Activated T-cell treated with anti-CD3 and anti-CD28 coated beads, Interleukin-2, amount 50 U/mL, for 48 hours (primary cell): ENCODE measurements at regions not wholly inside any gene's neighbourhood (a gene's known extent, or its start where the extent isn't known, plus 50 kb on each side); places are given as distances from the start of the nearest gene placed in this dataset.
A peak's percentile ranks its signal among the peaks of the same experiment; 100 is the strongest.

ENCODE experiments used
- DNase-seq, 2 experiments: peaks; one replicate each; pipeline ENCODE4 v3.0.0-alpha.2; 2020

DNA sequence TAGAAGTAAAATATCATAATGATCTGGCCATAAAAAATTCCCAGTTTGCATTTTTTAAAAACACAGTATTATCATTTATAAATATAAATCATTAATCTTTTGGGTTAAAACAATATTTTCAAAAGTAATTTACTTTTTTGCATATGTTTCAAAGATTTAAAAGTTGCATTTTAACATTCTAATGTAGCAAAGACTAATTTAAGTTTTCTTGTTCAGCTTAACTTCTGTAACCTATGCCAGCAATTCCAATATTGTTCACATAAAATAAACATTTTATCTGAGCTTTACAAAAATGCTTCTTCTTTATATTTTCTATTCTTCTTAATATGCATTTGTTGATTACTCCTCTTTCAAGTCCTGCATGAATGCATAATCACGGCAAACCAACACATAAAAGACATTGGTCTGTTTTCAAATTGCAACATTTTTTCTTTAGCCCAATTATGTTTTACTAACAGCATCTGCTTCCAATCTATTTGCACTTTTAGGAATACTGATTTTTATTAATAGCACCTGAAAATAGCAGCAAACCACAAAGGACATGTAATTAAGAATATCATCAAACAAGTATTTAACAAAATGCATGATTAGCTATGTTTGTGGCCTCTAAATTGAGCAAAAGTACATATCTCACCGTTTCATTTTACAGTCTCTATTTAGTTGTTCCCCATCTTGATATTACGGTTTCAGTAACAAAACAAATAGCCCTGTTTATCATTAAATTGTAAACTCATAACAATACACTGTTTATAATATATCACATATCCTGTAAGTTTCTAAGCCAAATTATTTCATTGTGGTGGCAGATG is 286.9 kb upstream of the NFE2L3 start:
- no peak for DNase-seq

DNA sequence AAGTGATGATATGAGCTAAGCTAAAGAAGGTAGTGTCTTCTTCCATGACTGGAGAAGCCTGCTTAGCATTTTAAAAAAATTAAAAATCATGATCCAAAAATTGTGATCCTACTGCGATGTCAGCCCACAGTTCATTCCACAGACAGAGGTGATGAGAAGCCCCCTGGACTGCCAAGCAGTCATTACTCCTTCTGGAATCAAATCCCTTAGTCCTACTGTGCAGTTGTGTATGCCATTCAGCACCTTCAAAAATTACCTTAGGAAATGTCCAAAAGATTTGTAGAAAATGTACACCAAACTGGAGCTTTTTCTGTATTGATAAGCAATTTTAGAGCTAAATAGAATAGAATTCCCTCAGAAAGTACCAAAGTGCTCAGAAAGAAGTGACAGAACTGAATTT is 283.5 kb upstream of the NFE2L3 start:
- no peak for DNase-seq

GRCh38 chr7:25870574-25870973 is 281.4 kb upstream of the NFE2L3 start:
- no peak for DNase-seq

DNA sequence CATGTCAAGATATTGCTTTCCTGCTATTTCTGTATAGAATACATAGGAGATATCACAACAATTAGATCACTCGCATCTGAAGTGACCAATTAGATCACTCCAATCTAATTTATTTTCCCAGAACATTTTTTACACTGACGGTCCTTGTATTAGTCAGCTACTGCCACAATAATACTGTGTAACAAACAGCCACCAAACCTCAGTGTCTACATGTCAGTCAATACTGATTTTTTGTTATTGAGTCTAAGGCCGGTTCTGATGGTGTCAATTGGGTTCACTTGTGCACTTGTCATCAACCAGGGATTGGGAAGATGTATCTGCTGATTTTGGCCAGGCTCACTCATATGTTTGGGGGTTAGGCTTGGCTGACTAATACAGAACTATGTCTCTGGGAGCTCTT is 275.9 kb upstream of the NFE2L3 start:
- no peak for DNase-seq

GRCh38 chr7:25877802-25878789 is 273.9 kb upstream of the NFE2L3 start:
- no peak for DNase-seq

DNA sequence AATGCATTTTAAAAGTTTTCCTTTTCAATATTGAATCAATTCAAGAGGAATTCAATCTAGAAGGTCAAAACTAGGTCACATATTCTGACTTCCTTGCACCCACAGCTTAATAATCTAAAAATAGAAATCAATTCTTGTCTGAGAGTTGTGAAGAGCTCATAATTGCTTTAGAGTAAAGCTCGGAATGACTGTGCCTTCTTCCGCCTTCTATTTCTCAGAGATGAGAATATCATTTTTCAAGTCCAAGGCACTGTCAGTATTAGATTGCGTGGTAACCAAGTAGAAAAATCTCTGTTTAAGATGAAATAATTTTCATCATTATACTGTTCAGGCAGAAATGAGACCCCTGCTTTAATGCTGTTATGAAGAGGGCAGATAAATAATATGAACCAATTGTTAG is 272.2 kb upstream of the NFE2L3 start:
- no peak for DNase-seq

- no peak for DNase-seq
These were observed 270.5 kb upstream of the NFE2L3 start for GRCh38 chr7:25881317-25882037.

GRCh38 chr7:25882151-25882773 is 269.7 kb upstream of the NFE2L3 start:
- no peak for DNase-seq

- DNase-seq, result no peak
These were observed 267.7 kb upstream of the NFE2L3 start for GRCh38 chr7:25884265-25884828.

GRCh38 chr7:25885057-25885576 is 266.9 kb upstream of the NFE2L3 start:
- no peak for DNase-seq

- no peak for DNase-seq
These were observed 265.4 kb upstream of the NFE2L3 start for GRCh38 chr7:25886387-25887240.

GRCh38 chr7:25887266-25887665 is 264.7 kb upstream of the NFE2L3 start:
- no peak for DNase-seq

GRCh38 chr7:25887795-25888559 is 264.0 kb upstream of the NFE2L3 start:
- no peak for DNase-seq

DNA sequence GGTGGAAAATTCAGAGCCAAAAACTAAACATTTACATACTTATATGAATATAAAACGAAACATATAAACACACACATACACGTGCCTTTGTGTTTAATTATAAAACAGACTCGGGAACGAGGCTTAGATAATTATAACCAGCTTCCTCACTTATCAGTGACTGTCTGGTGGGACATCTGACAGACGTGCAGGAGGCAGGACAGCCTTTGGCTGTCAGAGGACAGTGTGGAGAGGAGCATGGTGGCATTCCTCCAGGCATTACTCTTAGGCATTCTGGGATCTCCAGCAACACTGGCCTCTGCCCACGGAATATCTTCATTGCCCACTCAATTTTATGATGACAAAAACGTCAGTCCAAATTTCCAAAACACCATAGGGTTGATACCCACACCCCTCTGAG is 262.2 kb upstream of the NFE2L3 start:
- DNase-seq, result no peak

DNA sequence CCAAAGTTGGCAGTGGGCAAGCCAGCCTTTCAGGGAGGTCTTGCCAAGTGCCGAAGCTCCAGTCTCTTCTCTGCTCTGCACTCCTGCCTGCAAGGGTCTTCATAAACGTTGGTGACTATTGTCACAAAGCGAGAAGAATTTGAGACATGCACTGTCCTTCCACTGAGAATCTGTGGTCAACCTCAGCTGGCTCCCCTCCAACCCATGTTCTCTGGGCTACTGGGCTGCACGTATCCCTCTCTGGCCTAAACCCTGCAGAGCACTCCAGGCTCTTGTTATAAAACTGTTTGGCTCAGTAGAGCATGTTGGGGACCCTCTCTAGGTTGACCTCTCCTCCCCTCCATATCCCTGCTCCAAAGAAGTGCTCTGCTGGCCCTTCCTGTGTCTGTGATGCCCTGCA is 260.4 kb upstream of the NFE2L3 start:
- DNase-seq, result no peak

- DNase-seq, result no peak
These were observed 258.6 kb upstream of the NFE2L3 start for GRCh38 chr7:25893436-25893835.

DNA sequence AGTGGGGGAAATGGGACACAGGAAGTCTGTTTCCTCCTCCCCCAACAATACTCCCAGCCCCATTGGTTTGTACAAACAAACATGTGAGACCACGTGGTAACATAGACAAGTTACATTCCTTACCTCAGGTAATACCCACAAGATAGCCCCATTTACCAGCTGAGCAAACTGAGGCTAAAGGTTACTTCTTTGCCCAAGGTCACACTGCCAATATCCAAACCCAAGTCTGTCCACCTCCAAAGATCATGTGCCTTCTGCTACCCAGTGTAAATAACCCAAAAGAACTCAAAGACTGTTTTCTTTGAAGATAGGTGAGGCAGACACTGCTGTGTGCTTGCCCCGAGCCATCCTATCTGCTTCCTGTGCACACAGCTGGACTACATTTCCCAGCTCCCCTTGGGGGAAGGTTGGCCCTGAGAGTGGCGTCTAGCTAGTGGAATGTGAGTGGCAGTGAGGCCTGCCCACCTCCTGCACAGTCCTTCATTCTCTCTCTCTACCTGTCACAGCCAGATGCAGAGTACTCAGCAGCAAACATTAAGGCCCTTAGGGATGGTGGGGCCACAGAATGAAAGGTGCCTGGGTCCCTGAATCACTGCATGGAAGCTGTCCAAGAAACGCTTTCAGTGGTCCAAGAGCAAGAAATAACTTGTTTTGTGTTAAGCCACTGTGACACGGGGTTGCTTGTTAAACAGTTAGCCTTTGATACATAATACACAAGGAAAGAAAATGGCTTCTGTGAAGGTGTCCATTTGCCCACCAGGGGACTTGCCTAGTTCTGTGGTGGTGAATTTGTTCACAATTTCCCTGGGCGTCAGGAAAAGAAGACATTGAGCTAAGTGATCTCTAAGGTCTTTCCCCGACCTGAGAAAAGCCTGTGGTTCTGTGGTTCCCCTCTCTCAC is 257.7 kb upstream of the NFE2L3 start:
- peak; percentile 51 for DNase-seq

DNA sequence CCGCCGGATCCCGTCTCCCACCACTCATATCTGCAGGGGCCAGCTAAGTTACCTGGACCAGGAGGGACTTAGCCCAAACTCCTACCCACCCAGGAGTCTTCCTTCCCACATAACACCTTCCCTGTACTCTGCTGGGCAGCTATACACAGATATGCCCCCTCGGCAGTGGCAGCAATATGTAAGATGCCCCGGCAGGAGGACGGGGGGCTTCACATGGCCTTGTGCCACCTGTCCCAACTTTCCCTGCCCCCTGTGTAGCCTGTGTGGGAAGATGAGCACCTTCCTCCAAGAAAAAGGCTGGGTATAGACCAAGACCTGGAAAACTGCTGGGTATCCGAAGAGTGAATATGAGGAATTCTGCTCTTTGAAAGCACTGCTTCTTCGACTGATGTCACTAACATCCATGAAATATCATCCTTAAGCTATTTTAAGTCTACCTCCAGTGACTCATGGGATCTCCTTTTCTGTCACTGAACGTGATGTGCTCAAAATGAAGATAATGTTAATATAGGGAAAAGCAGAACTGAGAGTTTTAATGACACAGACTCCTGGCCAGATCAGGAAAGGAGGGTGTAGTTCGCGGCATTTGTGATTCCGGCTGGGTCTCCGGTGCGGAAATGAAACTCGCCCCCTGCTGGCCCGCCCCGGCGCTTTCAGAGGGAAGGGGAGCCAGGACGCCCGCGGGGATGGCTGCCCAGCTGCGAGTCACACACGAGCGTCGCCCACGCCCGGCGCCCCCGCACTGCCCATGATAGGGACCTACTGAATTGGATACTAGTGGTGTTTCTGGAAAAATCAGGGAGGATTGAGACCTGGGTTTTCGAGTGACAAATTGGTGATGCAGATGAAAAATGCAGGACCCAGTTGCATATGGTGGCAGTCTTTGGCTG is 256.9 kb upstream of the NFE2L3 start:
- peak; percentile 77 to 79 for DNase-seq
